ENCODE measurements at regions not wholly inside any gene's neighbourhood (a gene's known extent, or its start where the extent isn't known, plus 50 kb on each side); places are given as distances from the start of the nearest gene placed in this dataset.
"Not testable (repeated sequence)": the region's sequence is repeated elsewhere in the genome, so short reads cannot be mapped to it uniquely, and the experiment has no call there.

DNA sequence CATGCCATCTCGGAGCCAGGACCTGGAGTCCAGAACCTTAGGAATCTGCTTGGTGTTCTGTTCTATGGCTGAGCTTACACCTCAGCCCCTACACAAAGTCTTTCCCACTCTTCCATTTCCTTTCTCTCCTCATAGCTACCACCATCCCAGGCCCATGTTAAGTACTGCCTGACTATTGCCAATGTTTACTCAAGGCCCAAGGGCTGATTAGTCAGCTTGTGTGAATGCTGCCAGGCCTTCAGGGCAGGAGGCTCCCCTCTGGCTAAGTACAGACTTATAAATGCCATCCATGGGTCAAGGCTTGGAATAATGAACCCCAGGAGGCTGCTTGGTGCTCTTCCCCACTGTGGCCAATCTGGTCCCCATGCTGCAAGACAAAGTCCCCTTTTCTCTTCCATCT, 411.6 kb upstream of the MAGEB18 start:
- TF ChIP-seq, protein P1, sequence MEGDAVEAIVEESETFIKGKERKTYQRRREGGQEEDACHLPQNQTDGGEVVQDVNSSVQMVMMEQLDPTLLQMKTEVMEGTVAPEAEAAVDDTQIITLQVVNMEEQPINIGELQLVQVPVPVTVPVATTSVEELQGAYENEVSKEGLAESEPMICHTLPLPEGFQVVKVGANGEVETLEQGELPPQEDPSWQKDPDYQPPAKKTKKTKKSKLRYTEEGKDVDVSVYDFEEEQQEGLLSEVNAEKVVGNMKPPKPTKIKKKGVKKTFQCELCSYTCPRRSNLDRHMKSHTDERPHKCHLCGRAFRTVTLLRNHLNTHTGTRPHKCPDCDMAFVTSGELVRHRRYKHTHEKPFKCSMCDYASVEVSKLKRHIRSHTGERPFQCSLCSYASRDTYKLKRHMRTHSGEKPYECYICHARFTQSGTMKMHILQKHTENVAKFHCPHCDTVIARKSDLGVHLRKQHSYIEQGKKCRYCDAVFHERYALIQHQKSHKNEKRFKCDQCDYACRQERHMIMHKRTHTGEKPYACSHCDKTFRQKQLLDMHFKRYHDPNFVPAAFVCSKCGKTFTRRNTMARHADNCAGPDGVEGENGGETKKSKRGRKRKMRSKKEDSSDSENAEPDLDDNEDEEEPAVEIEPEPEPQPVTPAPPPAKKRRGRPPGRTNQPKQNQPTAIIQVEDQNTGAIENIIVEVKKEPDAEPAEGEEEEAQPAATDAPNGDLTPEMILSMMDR (IDR thresholded peaks at IDR 0.05; ENCODE audit: low read depth, low read length, missing control alignments): no peak
- H3K4me3 ChIP-seq (ENCODE audit: low read depth, low read length): no peak overlapping the region
- DNase-seq (ENCODE audit: low read depth): no peak

DNA sequence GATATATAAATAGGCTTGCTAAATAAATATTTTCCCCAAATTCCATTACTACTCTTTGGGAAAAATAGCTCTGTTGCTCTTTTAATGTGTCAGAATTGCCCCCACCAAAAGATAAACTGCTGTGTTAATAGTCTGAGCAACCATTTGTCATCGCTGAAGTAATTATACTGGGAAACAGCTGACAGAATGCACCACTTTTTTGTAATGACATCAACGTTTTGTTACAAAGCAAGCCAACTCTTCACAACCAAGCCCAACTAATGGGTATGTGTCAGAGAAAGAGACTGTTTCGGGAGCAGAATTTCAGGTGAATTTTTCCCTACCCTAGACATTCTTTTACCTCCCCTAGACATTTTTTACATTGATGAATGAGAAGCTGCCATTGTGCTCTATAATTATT, 405.0 kb upstream of the MAGEB18 start:
- no peak overlapping the region for H3K4me3 ChIP-seq (ENCODE audit: low read depth, low read length)
- TF ChIP-seq, protein P1 (IDR thresholded peaks at IDR 0.05; ENCODE audit: low read depth, low read length, missing control alignments): no peak

DNA sequence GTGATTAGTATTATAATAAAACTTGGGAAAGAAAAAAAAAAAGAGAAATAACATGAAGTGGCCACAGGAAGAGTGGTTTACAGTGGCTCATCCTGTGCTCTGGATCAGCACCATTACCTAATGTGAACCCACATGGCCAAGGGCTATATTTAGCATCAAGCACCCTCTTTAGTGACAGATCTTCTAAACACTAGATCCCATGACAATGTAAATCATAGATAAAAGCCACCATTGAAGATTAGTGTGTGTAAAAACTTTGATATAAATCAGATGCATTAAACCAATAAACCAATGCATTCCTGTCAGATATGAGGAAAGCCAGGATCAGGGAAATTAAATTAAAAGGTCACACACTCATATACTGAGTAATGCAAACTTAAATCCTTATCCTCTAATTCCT, 400.6 kb upstream of the MAGEB18 start:
- TF ChIP-seq, protein P1 (IDR thresholded peaks at IDR 0.05; ENCODE audit: low read depth, low read length, missing control alignments): no peak
- H3K4me3 ChIP-seq (ENCODE audit: low read depth, low read length): no peak overlapping the region
- no peak for DNase-seq (ENCODE audit: low read depth)

More for the DNA sequence above, 405.0 kb upstream of the MAGEB18 start:
- no peak for DNase-seq (ENCODE audit: low read depth)

DNA sequence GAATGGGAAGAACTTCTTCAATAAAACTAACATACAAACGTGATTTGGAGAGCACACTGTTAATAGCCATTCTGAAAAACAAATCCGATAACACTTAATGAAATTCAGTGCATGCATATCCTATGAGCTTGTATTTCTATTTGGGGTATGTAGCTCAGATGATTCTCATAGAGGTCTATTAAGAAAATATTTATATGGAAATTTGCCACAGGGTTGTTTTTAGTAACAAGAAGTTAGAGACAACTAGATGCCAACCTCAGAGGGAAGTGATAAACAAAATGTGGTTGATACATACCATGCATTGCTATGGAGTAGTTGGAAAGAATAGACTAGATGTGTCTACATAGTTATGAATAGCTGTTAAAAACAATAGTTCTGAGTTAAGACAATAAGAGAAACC, 395.8 kb upstream of the MAGEB18 start:
- H3K4me3 ChIP-seq (ENCODE audit: low read depth, low read length): no peak overlapping the region
- TF ChIP-seq, protein P1 (IDR thresholded peaks at IDR 0.05; ENCODE audit: low read depth, low read length, missing control alignments): no peak
- no peak for DNase-seq (ENCODE audit: low read depth)

DNA sequence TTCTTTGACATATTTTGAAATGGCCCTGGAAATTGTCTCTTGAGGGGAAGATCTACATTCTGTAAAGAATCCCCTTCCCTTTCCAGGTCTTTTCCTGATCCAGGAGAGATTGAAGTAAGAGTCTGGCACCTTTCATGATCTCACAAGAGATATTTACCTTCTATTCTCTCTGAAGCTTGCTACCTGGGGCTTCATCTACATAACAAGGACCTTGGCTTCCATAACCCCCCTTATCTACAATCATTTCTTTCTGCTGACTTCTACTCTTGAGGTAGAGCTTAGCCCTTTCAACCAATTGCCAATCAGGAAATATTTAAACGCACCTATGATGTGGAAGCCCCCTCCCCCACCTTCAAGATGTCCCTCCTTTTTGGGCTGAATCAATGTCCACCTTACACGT, 383.7 kb upstream of the MAGEB18 start:
- TF ChIP-seq, protein P1 (IDR thresholded peaks at IDR 0.05; ENCODE audit: low read depth, low read length, missing control alignments): no peak
- DNase-seq (ENCODE audit: low read depth): no peak
- no peak overlapping the region for H3K4me3 ChIP-seq (ENCODE audit: low read depth, low read length)

DNA sequence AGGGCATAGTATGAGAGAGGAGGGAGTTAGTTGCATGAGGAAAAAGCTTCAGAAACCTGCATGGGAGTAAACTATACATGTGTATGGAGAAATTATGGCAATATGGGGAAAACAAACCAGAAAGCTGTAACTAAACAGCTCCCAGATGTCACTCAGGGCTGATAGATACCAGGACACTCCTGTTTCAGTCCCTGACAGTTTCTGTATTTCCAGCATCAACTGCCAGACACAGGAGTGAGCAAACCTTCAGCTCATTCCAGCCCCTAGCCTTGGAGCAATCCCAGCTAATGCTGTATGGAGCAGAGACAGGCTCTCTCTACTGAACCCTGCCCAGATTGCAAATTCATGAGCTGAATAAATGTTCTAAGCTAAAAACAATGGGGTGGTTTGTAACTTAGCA, 382.9 kb upstream of the MAGEB18 start:
- TF ChIP-seq, protein P1 (IDR thresholded peaks at IDR 0.05; ENCODE audit: low read depth, low read length, missing control alignments): no peak
- no peak for DNase-seq (ENCODE audit: low read depth)
- no peak overlapping the region for H3K4me3 ChIP-seq (ENCODE audit: low read depth, low read length)

DNA sequence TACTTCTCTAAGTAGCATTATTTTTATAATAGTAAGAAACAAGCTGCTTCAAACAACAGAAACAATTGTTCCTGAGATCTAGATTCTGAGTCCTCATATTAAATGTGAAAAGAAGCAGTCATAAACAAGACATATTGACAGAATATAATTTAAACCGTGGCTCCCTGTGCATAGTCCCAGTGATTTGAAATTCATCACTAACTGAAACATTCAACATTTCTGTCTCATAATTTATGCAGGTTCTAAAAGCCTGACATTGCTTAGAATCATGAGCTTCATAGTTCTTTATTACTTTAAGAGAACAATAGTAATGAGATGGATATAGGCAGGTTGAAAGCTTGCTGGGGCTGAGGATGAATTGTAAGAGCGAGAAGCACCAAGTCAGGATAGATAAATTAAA, 375.5 kb upstream of the MAGEB18 start:
- no peak for DNase-seq (ENCODE audit: low read depth)
- H3K4me3 ChIP-seq (ENCODE audit: low read depth, low read length): no peak overlapping the region
- TF ChIP-seq, protein P1 (IDR thresholded peaks at IDR 0.05; ENCODE audit: low read depth, low read length, missing control alignments): no peak

DNA sequence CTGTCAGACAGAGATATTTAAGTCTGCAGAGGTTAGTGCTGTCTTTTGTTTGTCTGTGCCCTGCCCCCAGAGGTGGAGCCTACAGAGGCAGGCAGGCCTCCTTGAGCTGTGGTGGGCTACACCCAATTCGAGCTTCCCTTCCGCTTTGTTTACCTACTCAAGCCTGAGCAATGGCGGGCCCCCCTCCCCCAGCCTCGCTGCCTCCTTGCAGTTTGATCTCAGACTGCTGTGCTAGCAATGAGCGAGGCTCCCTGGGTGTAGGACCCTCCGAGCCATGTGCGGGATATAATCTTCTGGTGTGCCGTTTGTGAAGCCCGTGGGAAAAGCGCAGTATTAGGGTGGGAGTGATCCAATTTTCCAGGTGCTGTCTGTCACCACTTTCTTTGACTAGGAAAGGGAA, 366.3 kb upstream of the MAGEB18 start:
- not testable (repeated sequence) for H3K4me3 ChIP-seq (ENCODE audit: low read depth, low read length); DNase-seq (ENCODE audit: low read depth)

DNA sequence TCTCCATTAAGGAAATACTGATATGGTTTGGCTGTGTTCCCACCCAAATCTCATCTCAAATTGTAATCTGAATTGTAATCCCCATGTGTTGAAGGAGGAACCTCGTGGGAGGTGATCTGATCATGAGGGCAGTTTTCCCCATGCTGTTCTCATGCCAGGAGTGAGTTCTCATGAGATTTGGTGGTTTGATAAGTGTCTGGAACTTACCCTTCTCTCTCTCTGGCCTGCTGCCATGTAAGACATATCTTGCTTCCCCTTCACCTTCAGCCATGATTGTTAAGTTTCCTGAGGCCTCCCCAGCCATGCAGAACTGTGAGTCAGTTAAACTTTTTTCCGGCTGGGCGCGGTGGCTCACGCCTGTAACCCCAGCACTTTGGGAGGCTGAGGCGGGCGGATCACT, 340.3 kb upstream of the MAGEB18 start:
- DNase-seq (ENCODE audit: low read depth); H3K4me3 ChIP-seq (ENCODE audit: low read depth, low read length): not testable (repeated sequence)

Measured in GM12864 (cell line).